ENCODE measurements at regions not wholly inside any gene's neighbourhood (a gene's known extent, or its start where the extent isn't known, plus 50 kb on each side); places are given as distances from the start of the nearest gene placed in this dataset.
A peak's percentile ranks its signal among the peaks of the same experiment; 100 is the strongest.
"Not testable (repeated sequence)": the region's sequence is repeated elsewhere in the genome, so short reads cannot be mapped to it uniquely, and the experiment has no call there.

- H3K9me2 ChIP-seq; DNase-seq; H3K4me1 ChIP-seq (ENCODE audit: control insufficient read depth in 1 of 2, insufficient read depth in 2 of 2, low read depth in 1 of 2, low read length in 1 of 2); H3K27ac ChIP-seq (ENCODE audit: low read depth in 2 of 2, low read length in 1 of 2); H3K79me2 ChIP-seq (ENCODE audit: insufficient read depth); H3F3A ChIP-seq (replicated peaks; ENCODE audit: insufficient read depth); POLR2A ChIA-PET; H2AFZ ChIP-seq (ENCODE audit: low read depth); H3K36me3 ChIP-seq (replicated peaks in 1 of 2; ENCODE audit: control insufficient read depth in 1 of 2, insufficient read depth in 2 of 2, low read length in 1 of 2); H3K9me3 ChIP-seq; CTCF ChIA-PET; H4K20me1 ChIP-seq (ENCODE audit: insufficient read depth); H3K9ac ChIP-seq; H3K27me3 ChIP-seq (ENCODE audit: insufficient read depth): not testable (repeated sequence)
- peak overlapping the region; percentile 52; the same call in 1 of the 2 replicates for H3K4me2 ChIP-seq
- H3K4me3 ChIP-seq (ENCODE audit: low read depth in 2 of 2, low read length in 1 of 2): 0 out of 4 replicates have a peak overlapping the region, but pooled peaks of 1 of the 2 experiments have one; percentile 2
- WGBS (ENCODE audit: low lambda C conversion rate): 27% methylated on average over 19 of the region's 23 CpGs
These were observed 190.0 kb downstream of the POTEM start for GRCh38 chr14:19157106-19157709.

GRCh38 chr14:19158012-19158411 is 190.8 kb downstream of the POTEM start:
- 47% methylated on average over 21 of the region's 21 CpGs for WGBS (ENCODE audit: low lambda C conversion rate)
- H3K79me2 ChIP-seq (ENCODE audit: insufficient read depth); H3K36me3 ChIP-seq (replicated peaks in 1 of 2; ENCODE audit: control insufficient read depth in 1 of 2, insufficient read depth in 2 of 2, low read length in 1 of 2); DNase-seq; H3K4me2 ChIP-seq; H3K4me3 ChIP-seq (ENCODE audit: low read depth in 2 of 2, low read length in 1 of 2); H3K4me1 ChIP-seq (ENCODE audit: control insufficient read depth in 1 of 2, insufficient read depth in 2 of 2, low read depth in 1 of 2, low read length in 1 of 2); H4K20me1 ChIP-seq (ENCODE audit: insufficient read depth); POLR2A ChIA-PET; H3F3A ChIP-seq (replicated peaks; ENCODE audit: insufficient read depth); H3K27ac ChIP-seq (ENCODE audit: low read depth in 2 of 2, low read length in 1 of 2); CTCF ChIA-PET; H3K9ac ChIP-seq; H3K27me3 ChIP-seq (ENCODE audit: insufficient read depth); H2AFZ ChIP-seq (ENCODE audit: low read depth); H3K9me2 ChIP-seq; H3K9me3 ChIP-seq: not testable (repeated sequence)

GRCh38 chr14:19158588-19158987 is 191.4 kb downstream of the POTEM start:
- H3K36me3 ChIP-seq (replicated peaks in 1 of 2; ENCODE audit: control insufficient read depth in 1 of 2, insufficient read depth in 2 of 2, low read length in 1 of 2); CTCF ChIA-PET; H4K20me1 ChIP-seq (ENCODE audit: insufficient read depth); H3K4me1 ChIP-seq (ENCODE audit: control insufficient read depth in 1 of 2, insufficient read depth in 2 of 2, low read depth in 1 of 2, low read length in 1 of 2); H3K9me3 ChIP-seq; H3K4me2 ChIP-seq; H2AFZ ChIP-seq (ENCODE audit: low read depth); H3K4me3 ChIP-seq (ENCODE audit: low read depth in 2 of 2, low read length in 1 of 2); H3K79me2 ChIP-seq (ENCODE audit: insufficient read depth); H3F3A ChIP-seq (replicated peaks; ENCODE audit: insufficient read depth); POLR2A ChIA-PET; H3K27me3 ChIP-seq (ENCODE audit: insufficient read depth); H3K27ac ChIP-seq (ENCODE audit: low read depth in 2 of 2, low read length in 1 of 2); H3K9me2 ChIP-seq; H3K9ac ChIP-seq; DNase-seq: not testable (repeated sequence)
- WGBS (ENCODE audit: low lambda C conversion rate): 18% methylated on average over 8 of the region's 18 CpGs

GRCh38 chr14:19159003-19159625 is 191.9 kb downstream of the POTEM start:
- H2AFZ ChIP-seq (ENCODE audit: low read depth); POLR2A ChIA-PET; H3K9ac ChIP-seq; H4K20me1 ChIP-seq (ENCODE audit: insufficient read depth); H3K9me2 ChIP-seq; H3K4me2 ChIP-seq; H3K36me3 ChIP-seq (replicated peaks in 1 of 2; ENCODE audit: control insufficient read depth in 1 of 2, insufficient read depth in 2 of 2, low read length in 1 of 2); DNase-seq; H3K4me3 ChIP-seq (ENCODE audit: low read depth in 2 of 2, low read length in 1 of 2); H3K4me1 ChIP-seq (ENCODE audit: control insufficient read depth in 1 of 2, insufficient read depth in 2 of 2, low read depth in 1 of 2, low read length in 1 of 2); H3K27ac ChIP-seq (ENCODE audit: low read depth in 2 of 2, low read length in 1 of 2); CTCF ChIA-PET; H3K79me2 ChIP-seq (ENCODE audit: insufficient read depth); H3K9me3 ChIP-seq; H3F3A ChIP-seq (replicated peaks; ENCODE audit: insufficient read depth); H3K27me3 ChIP-seq (ENCODE audit: insufficient read depth): not testable (repeated sequence)
- 22% methylated on average over 10 of the region's 23 CpGs for WGBS (ENCODE audit: low lambda C conversion rate)

GRCh38 chr14:19160379-19160778 is 193.1 kb downstream of the POTEM start:
- DNase-seq; H3K79me2 ChIP-seq (ENCODE audit: insufficient read depth); CTCF ChIA-PET; H3K9ac ChIP-seq; H3K4me2 ChIP-seq; POLR2A ChIA-PET; H3K4me3 ChIP-seq (ENCODE audit: low read depth in 2 of 2, low read length in 1 of 2); H3K9me2 ChIP-seq; H3K27ac ChIP-seq (ENCODE audit: low read depth in 2 of 2, low read length in 1 of 2); H3K36me3 ChIP-seq (replicated peaks in 1 of 2; ENCODE audit: control insufficient read depth in 1 of 2, insufficient read depth in 2 of 2, low read length in 1 of 2); H3F3A ChIP-seq (replicated peaks; ENCODE audit: insufficient read depth); H3K4me1 ChIP-seq (ENCODE audit: control insufficient read depth in 1 of 2, insufficient read depth in 2 of 2, low read depth in 1 of 2, low read length in 1 of 2); H2AFZ ChIP-seq (ENCODE audit: low read depth); H3K27me3 ChIP-seq (ENCODE audit: insufficient read depth); H4K20me1 ChIP-seq (ENCODE audit: insufficient read depth); H3K9me3 ChIP-seq: not testable (repeated sequence)
- WGBS (ENCODE audit: low lambda C conversion rate): 13% methylated on average over 1 of the region's 1 CpG

GRCh38 chr14:19161251-19162033 is 194.2 kb downstream of the POTEM start:
- POLR2A ChIA-PET; H4K20me1 ChIP-seq (ENCODE audit: insufficient read depth); H3K27ac ChIP-seq (ENCODE audit: low read depth in 2 of 2, low read length in 1 of 2); H3K4me2 ChIP-seq; H3K36me3 ChIP-seq (replicated peaks in 1 of 2; ENCODE audit: control insufficient read depth in 1 of 2, insufficient read depth in 2 of 2, low read length in 1 of 2); H3K79me2 ChIP-seq (ENCODE audit: insufficient read depth); H2AFZ ChIP-seq (ENCODE audit: low read depth); H3K4me3 ChIP-seq (ENCODE audit: low read depth in 2 of 2, low read length in 1 of 2); H3K27me3 ChIP-seq (ENCODE audit: insufficient read depth); H3F3A ChIP-seq (replicated peaks; ENCODE audit: insufficient read depth); H3K9ac ChIP-seq; H3K9me3 ChIP-seq; H3K9me2 ChIP-seq; H3K4me1 ChIP-seq (ENCODE audit: control insufficient read depth in 1 of 2, insufficient read depth in 2 of 2, low read depth in 1 of 2, low read length in 1 of 2); CTCF ChIA-PET; DNase-seq: not testable (repeated sequence)
- WGBS (ENCODE audit: low lambda C conversion rate): 29% methylated on average over 6 of the region's 6 CpGs
